Activated T-cell treated with anti-CD3 and anti-CD28 coated beads for 48 hours (primary cell): ENCODE measurements at regions not wholly inside any gene's neighbourhood (a gene's known extent, or its start where the extent isn't known, plus 50 kb on each side); places are given as distances from the start of the nearest gene placed in this dataset.
"Not testable (repeated sequence)": the region's sequence is repeated elsewhere in the genome, so short reads cannot be mapped to it uniquely, and the experiment has no call there.

Experiments used
- DNase-seq: peaks from one replicate; pipeline ENCODE4 v3.0.0-alpha.2; 2020; ENCODE audit warnings: low read depth

- DNase-seq, result no peak
Observed at GRCh38 chr1:47594627-47595026, 156.8 kb downstream of the FOXD2 start.

- no peak for DNase-seq
Observed at GRCh38 chr1:47596328-47596727, 158.5 kb downstream of the FOXD2 start.

GRCh38 chr1:47598357-47598756 is 160.5 kb downstream of the FOXD2 start:
- DNase-seq, result no peak

GRCh38 chr1:47599777-47600176 is 161.9 kb downstream of the FOXD2 start:
- DNase-seq, result no peak

- not testable (repeated sequence) for DNase-seq
Observed at GRCh38 chr1:47602491-47602890, 164.6 kb downstream of the FOXD2 start.

- not testable (repeated sequence) for DNase-seq
Observed at GRCh38 chr1:47604869-47605268, 167.0 kb downstream of the FOXD2 start.

GRCh38 chr1:47608296-47608875 is 170.5 kb downstream of the FOXD2 start:
- DNase-seq, result no peak

- no peak for DNase-seq
Observed at GRCh38 chr1:47611992-47612391, 174.1 kb downstream of the FOXD2 start.

GRCh38 chr1:47612819-47613218 is 175.0 kb downstream of the FOXD2 start:
- DNase-seq, result no peak

GRCh38 chr1:47616036-47616435 is 178.2 kb downstream of the FOXD2 start:
- no peak for DNase-seq

GRCh38 chr1:47616906-47617305 is 179.1 kb downstream of the FOXD2 start:
- DNase-seq, result no peak

GRCh38 chr1:47617381-47618221 is 179.8 kb downstream of the FOXD2 start:
- DNase-seq, result no peak

GRCh38 chr1:47618222-47618720 is 180.4 kb downstream of the FOXD2 start:
- DNase-seq, result no peak

- DNase-seq, result no peak
Observed at GRCh38 chr1:47618830-47619229, 181.0 kb downstream of the FOXD2 start.

GRCh38 chr1:47621483-47621882 is 183.6 kb downstream of the FOXD2 start:
- DNase-seq, result no peak

- DNase-seq, result no peak
Observed at GRCh38 chr1:47621977-47622376, 184.1 kb downstream of the FOXD2 start.

GRCh38 chr1:47622776-47623556 is 185.1 kb downstream of the FOXD2 start:
- DNase-seq, result no peak

GRCh38 chr1:47623557-47623940 is 185.7 kb downstream of the FOXD2 start:
- DNase-seq, result no peak

- no peak for DNase-seq
Observed at GRCh38 chr1:47624531-47624930, 186.7 kb downstream of the FOXD2 start.

GRCh38 chr1:47627016-47627415 is 189.2 kb downstream of the FOXD2 start:
- no peak for DNase-seq

- DNase-seq, result no peak
Observed at GRCh38 chr1:47627471-47628370, 189.9 kb downstream of the FOXD2 start.

- no peak for DNase-seq
Observed at GRCh38 chr1:47629201-47629600, 191.4 kb downstream of the FOXD2 start.
